ENCODE measurements at regions not wholly inside any gene's neighbourhood (a gene's known extent, or its start where the extent isn't known, plus 50 kb on each side); places are given as distances from the start of the nearest gene placed in this dataset.

DNA sequence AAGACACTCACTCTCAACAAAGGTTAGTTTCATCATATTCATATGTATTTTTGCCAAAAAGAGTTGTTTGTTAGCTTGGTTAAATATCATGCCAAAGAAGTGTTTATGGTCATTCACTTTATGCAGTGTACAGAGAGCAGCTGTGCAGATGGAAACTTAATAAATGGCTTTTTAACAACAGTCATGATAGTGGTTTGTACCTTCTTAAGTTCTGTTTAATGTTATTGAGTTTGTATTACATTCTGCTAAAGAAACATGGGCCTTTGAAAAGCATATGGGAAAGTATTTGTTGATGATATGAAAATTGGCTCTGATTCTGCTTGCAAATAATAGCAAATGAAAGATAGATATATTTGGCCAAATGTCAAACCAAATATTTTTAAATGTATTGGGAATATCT is 607.3 kb downstream of the NCAM2 start:
- H3K27ac ChIP-seq, result no peak overlapping the region
- no peaks in the 10 kb centered on the region for H3K36me3 ChIP-seq
- no peak overlapping the region for H3K4me3 ChIP-seq
- TF ChIP-seq, protein P1, sequence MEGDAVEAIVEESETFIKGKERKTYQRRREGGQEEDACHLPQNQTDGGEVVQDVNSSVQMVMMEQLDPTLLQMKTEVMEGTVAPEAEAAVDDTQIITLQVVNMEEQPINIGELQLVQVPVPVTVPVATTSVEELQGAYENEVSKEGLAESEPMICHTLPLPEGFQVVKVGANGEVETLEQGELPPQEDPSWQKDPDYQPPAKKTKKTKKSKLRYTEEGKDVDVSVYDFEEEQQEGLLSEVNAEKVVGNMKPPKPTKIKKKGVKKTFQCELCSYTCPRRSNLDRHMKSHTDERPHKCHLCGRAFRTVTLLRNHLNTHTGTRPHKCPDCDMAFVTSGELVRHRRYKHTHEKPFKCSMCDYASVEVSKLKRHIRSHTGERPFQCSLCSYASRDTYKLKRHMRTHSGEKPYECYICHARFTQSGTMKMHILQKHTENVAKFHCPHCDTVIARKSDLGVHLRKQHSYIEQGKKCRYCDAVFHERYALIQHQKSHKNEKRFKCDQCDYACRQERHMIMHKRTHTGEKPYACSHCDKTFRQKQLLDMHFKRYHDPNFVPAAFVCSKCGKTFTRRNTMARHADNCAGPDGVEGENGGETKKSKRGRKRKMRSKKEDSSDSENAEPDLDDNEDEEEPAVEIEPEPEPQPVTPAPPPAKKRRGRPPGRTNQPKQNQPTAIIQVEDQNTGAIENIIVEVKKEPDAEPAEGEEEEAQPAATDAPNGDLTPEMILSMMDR (IDR thresholded peaks at IDR 0.05), result no peak
- no peak for TF ChIP-seq POLR2A (IDR thresholded peaks at IDR 0.05)
- no peaks in the 10 kb centered on the region for H3K4me1 ChIP-seq
- no peaks in the 10 kb centered on the region for H3K27me3 ChIP-seq
- DNase-seq, result no peak
- H3K9me3 ChIP-seq, result peaks cover 0 to 5% (median 0%) of the 10 kb centered on the region in 4 donors

DNA sequence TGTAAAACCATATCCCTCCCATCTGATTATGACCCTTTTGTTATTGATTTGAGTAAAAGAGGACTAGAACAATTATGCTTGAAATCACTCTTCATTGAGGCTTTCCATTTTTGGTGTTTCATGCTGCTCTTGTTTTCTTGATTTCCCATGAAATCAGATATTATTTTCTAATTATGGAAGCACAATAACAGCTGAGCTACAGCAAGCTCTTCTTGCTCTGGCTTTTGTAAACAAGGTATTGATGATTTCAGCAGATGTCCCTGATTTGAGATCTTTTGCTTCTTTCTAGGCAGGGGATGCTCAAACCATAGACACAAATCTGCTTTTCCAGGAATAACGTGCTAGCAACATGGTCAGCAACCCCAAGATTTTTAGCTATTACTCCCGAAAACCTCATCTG is 607.8 kb downstream of the NCAM2 start:
- peaks cover 0 to under 1% (median 0%) of the 10 kb centered on the region in 4 donors for H3K9me3 ChIP-seq
- H3K27ac ChIP-seq, result no peak overlapping the region
- no peak overlapping the region for H3K4me3 ChIP-seq
- TF ChIP-seq, protein P1 (IDR thresholded peaks at IDR 0.05), result no peak
- no peak for TF ChIP-seq POLR2A (IDR thresholded peaks at IDR 0.05)
- H3K4me1 ChIP-seq, result no peaks in the 10 kb centered on the region
- no peak for DNase-seq
- H3K27me3 ChIP-seq, result no peaks in the 10 kb centered on the region
- H3K36me3 ChIP-seq, result no peaks in the 10 kb centered on the region

DNA sequence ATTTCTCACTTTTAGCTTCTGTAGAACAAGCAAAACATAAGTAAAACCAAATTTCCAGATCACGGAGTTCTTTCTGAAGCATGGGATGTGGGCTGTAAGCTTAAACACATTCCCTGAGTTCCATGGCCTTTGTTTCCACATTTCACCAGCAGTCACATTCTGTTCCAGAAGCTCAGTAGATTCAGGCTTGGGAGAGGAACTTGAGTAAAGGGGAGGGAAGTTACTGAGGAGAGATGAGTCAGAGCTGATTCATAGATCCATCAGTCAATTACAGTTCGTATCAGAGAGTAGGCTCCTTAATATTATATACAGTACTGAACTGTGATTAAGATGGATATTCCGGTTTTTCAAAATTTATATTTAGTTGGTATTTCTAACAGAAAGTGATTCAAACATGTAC is 614.3 kb downstream of the NCAM2 start:
- TF ChIP-seq, protein P1 (IDR thresholded peaks at IDR 0.05), result no peak
- no peak for TF ChIP-seq POLR2A (IDR thresholded peaks at IDR 0.05)
- DNase-seq, result no peak
- Histone ChIP-seq H3K9me3 (no peaks in the 10 kb centered on the region), H3K27ac (no peak overlapping the region), H3K4me1 (no peaks in the 10 kb centered on the region), H3K27me3 (no peaks in the 10 kb centered on the region), H3K4me3 (no peak overlapping the region), H3K36me3 (no peaks in the 10 kb centered on the region)

DNA sequence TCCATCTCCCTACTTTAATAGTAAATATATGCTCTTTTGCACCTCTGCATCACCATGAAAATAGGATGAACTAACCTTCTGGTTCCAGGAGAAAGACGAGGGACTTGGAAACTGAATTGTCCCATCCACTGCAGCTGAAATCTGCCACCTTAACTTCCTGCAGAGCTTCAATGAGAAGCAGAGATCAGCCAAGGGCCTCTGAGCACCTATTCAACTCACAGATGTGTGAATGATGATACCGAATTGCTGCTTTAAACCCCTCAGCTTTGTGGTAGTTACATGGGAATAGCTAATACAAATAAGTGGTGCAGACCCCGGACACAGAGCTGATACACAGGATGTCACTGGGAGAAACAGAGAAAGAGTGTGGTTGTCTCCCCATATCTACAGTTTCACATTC is 616.8 kb downstream of the NCAM2 start:
- H3K27me3 ChIP-seq, result no peaks in the 10 kb centered on the region
- no peaks in the 10 kb centered on the region for H3K9me3 ChIP-seq
- DNase-seq, result no peak
- no peak overlapping the region for H3K4me3 ChIP-seq
- TF ChIP-seq, protein P1 (IDR thresholded peaks at IDR 0.05), result no peak
- TF ChIP-seq POLR2A (IDR thresholded peaks at IDR 0.05), result no peak
- H3K4me1 ChIP-seq, result no peaks in the 10 kb centered on the region
- H3K27ac ChIP-seq, result no peak overlapping the region
- H3K36me3 ChIP-seq, result no peaks in the 10 kb centered on the region

DNA sequence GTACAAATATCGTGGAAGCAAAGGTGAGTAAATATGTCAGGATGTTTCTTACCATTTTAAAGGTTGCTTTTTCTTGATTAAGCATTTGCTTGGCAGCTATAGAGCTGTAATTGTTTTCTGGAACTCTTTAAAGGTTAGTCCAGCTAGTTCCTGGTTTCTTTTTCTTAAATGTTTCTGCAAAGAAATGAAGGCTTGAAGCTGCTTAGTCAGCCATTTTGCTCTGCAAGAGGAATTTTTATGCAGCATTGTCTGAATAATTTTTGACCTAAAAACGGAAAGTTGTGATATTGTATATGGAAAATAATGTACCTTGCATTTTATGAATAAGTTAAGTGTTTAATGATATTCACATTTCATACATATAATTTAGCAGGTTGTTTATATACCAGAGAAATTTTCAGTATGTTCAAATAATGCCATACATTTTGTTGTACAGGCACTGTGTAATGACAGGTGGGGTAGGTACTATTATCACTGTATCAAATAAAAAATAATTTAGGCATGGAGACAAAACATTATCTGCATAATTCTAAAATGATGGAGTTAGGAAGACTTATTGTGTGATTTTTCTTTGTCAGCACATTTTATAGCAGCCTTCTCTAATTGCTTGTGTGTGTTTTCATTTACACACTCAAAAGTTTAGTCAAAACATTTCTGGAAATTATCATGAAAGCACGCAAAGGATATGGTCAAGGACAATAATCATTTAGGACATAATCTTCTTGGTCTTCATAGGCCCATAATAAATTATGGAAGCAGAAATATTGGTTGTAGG is 624.4 kb downstream of the NCAM2 start:
- H3K4me1 ChIP-seq, result no peaks in the 10 kb centered on the region
- H3K36me3 ChIP-seq, result no peaks in the 10 kb centered on the region
- H3K4me3 ChIP-seq, result no peak overlapping the region
- no peak overlapping the region for H3K27ac ChIP-seq
- H3K9me3 ChIP-seq, result no peaks in the 10 kb centered on the region
- DNase-seq, result no peak
- TF ChIP-seq, protein P1 (IDR thresholded peaks at IDR 0.05), result no peak
- TF ChIP-seq POLR2A (IDR thresholded peaks at IDR 0.05), result no peak
- no peaks in the 10 kb centered on the region for H3K27me3 ChIP-seq

All from Peyer's patch (tissue), 4 donors.